ENCODE measurements at regions not wholly inside any gene's neighbourhood (a gene's known extent, or its start where the extent isn't known, plus 50 kb on each side); places are given as distances from the start of the nearest gene placed in this dataset.

DNA sequence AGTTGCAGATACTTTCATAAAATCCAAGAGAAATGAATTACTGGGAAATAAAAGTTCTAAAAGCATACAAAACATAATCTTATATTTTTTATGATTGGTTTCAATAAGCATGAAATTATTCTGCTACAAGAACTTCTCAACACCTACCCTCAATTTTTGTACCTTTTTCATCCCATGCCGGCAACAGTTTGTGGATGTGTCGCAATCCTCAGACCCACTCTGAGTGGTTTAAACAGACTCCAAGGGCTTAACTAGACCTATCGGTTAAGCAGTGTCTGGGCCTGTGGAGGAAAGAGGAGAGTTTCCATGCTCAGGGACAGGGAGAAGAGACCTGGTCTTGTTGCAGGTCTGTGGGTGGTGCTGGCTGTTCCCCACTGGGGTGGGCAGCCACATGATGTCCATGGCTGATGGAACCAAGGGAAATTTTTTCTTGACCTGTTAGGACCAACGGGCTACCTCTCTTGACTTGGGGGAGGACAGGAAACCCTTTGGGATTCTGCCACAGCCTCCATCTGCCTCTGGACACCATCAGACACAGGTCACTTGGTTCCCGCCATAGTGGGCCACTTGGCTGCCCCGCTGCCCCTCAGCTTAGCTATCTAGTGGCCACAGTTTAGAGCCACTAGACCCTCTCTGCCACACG, 81.1 kb upstream of the CLDN14 start:
- no peak for DNase-seq
- Mint-ChIP-seq H3K27ac (no peak overlapping the region), H3K4me3 (no peak overlapping the region), H3K9me3 (ENCODE audit: low read depth) (no peaks in the 10 kb centered on the region), H3K27me3 (peaks cover 11% of the 10 kb centered on the region), H3K4me1 (no peaks in the 10 kb centered on the region), H3K36me3 (ENCODE audit: low read depth) (no peaks in the 10 kb centered on the region)
- ATAC-seq = no peak
- ChIA-PET POLR2A (no interaction called here), CTCF (no interaction called here)
- intact Hi-C loops (cut with DNase I, micrococcal nuclease) = no loop called here

DNA sequence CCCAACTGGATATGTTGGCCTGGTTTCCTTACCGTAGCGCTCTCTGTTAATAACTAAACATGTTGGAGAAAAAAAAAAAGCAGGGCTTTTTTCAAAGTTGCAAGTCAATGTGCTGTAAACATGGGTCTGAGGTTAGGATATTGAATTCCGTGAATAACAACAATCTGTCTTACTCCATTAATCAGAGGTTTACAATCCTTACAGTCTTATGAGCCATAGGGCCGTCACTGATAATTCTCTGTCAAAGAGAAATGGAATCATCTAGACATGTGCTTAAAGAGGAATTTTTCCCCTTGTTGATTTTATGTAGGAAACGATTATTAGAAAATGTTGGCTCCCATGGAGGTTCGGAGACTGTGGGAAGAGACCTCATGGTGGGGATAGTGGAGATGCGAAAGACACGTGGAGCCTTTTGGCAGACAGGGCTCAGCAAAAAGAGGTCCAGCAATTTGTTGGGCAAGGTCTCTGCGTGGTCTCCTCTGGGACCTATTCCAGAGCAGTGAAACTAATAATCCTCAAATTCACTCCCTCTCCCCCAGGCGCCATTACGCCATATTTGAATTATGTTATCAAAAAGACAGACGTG, 83.5 kb upstream of the CLDN14 start:
- intact Hi-C loops (cut with DNase I, micrococcal nuclease) = no loop called here
- DNase-seq (no peak), ATAC-seq (no peak)
- ChIA-PET POLR2A (no interaction called here), CTCF (no interaction called here)
- H3K27me3 Mint-ChIP-seq = peaks cover 13% of the 10 kb centered on the region
- no peak overlapping the region for H3K27ac Mint-ChIP-seq
- H3K36me3 Mint-ChIP-seq (ENCODE audit: low read depth) = no peaks in the 10 kb centered on the region
- H3K9me3 Mint-ChIP-seq (ENCODE audit: low read depth) = no peaks in the 10 kb centered on the region
- no peak overlapping the region for H3K4me3 Mint-ChIP-seq
- H3K4me1 Mint-ChIP-seq = no peaks in the 10 kb centered on the region

GRCh38 chr21:36564647-36565046, 84.7 kb upstream of the CLDN14 start:
- DNase-seq (no peak), ATAC-seq (no peak)
- Mint-ChIP-seq H3K4me1 (no peaks in the 10 kb centered on the region), H3K4me3 (no peak overlapping the region), H3K36me3 (ENCODE audit: low read depth) (no peaks in the 10 kb centered on the region), H3K27ac (no peak overlapping the region), H3K9me3 (ENCODE audit: low read depth) (no peaks in the 10 kb centered on the region), H3K27me3 (peaks cover 13% of the 10 kb centered on the region)
- CTCF ChIA-PET = no interaction called here
- intact Hi-C loops (cut with DNase I, micrococcal nuclease) = no loop called here
- POLR2A ChIA-PET = no interaction called here

GRCh38 chr21:36565540-36565939, 85.6 kb upstream of the CLDN14 start:
- ChIA-PET CTCF (interaction anchor here (0.6 kb wide), 1 partner anchor 841 kb away, joined by 3 read pairs; no protein-coding TSS in a partner anchor), POLR2A (no interaction called here)
- no peaks in the 10 kb centered on the region for H3K9me3 Mint-ChIP-seq (ENCODE audit: low read depth)
- no peak for ATAC-seq
- intact Hi-C loops (cut with DNase I, micrococcal nuclease) = no loop called here
- H3K36me3 Mint-ChIP-seq (ENCODE audit: low read depth) = no peaks in the 10 kb centered on the region
- peaks cover 13% of the 10 kb centered on the region for H3K27me3 Mint-ChIP-seq
- H3K4me3 Mint-ChIP-seq = no peak overlapping the region
- DNase-seq = no peak
- no peak overlapping the region for H3K27ac Mint-ChIP-seq
- no peaks in the 10 kb centered on the region for H3K4me1 Mint-ChIP-seq

GRCh38 chr21:36566644-36567043, 86.7 kb upstream of the CLDN14 start:
- DNase-seq (no peak), ATAC-seq (no peak)
- no peak overlapping the region for H3K27ac Mint-ChIP-seq
- ChIA-PET POLR2A (no interaction called here), CTCF (interaction anchor here (0.5 to 1.3 kb wide), 2 partner anchors 31 to 64 kb away, joined by 4 read pairs; no protein-coding TSS in a partner anchor)
- no peaks in the 10 kb centered on the region for H3K9me3 Mint-ChIP-seq (ENCODE audit: low read depth)
- intact Hi-C loops (cut with DNase I, micrococcal nuclease) = no loop called here
- no peaks in the 10 kb centered on the region for H3K4me1 Mint-ChIP-seq
- H3K36me3 Mint-ChIP-seq (ENCODE audit: low read depth) = no peaks in the 10 kb centered on the region
- H3K27me3 Mint-ChIP-seq = peaks cover 10% of the 10 kb centered on the region
- no peak overlapping the region for H3K4me3 Mint-ChIP-seq

GRCh38 chr21:36567216-36567885, 87.4 kb upstream of the CLDN14 start:
- Mint-ChIP-seq H3K4me3 (no peak overlapping the region), H3K4me1 (no peaks in the 10 kb centered on the region), H3K9me3 (ENCODE audit: low read depth) (no peaks in the 10 kb centered on the region), H3K27me3 (peaks cover 10% of the 10 kb centered on the region), H3K36me3 (ENCODE audit: low read depth) (no peaks in the 10 kb centered on the region), H3K27ac (no peak overlapping the region)
- DNase-seq (no peak), ATAC-seq (no peak)
- CTCF ChIA-PET = interaction anchor here (1.3 kb wide), 1 partner anchor 63 kb away, joined by 4 read pairs; no protein-coding TSS in a partner anchor
- intact Hi-C loops (cut with DNase I, micrococcal nuclease) = no loop called here
- POLR2A ChIA-PET = no interaction called here

DNA sequence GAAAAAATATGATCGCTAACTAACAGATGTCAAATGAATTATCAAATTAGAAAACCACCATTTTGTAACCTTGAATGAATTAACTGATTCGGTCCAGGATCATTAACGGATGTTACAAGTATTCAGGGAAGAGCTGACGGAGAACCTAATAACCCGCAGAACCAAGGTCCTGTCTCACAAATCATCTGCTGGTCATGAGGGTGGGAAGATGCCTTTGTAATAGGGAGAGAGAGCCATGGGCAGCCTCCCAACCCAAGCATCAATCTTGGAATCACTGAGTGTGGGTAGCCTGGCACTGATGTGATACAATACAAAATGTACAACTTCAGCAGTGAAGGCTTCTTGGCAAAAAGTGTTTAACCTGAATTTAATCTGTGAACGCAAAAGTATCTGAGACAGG, 89.6 kb upstream of the CLDN14 start:
- H3K9me3 Mint-ChIP-seq (ENCODE audit: low read depth) = no peaks in the 10 kb centered on the region
- CTCF ChIA-PET = interaction anchor here (0.8 kb wide), 1 partner anchor 56 kb away, joined by 3 read pairs; no protein-coding TSS in a partner anchor
- no peaks in the 10 kb centered on the region for H3K4me1 Mint-ChIP-seq
- DNase-seq = no peak
- H3K4me3 Mint-ChIP-seq = no peak overlapping the region
- POLR2A ChIA-PET = no interaction called here
- intact Hi-C loops (cut with DNase I, micrococcal nuclease) = no loop called here
- H3K27me3 Mint-ChIP-seq = peaks cover 4% of the 10 kb centered on the region
- H3K36me3 Mint-ChIP-seq (ENCODE audit: low read depth) = no peaks in the 10 kb centered on the region
- no peak for ATAC-seq
- no peak overlapping the region for H3K27ac Mint-ChIP-seq

- Mint-ChIP-seq H3K4me1 (no peaks in the 10 kb centered on the region), H3K27ac (no peak overlapping the region), H3K9me3 (ENCODE audit: low read depth) (no peaks in the 10 kb centered on the region), H3K27me3 (peaks cover 4% of the 10 kb centered on the region), H3K4me3 (no peak overlapping the region), H3K36me3 (ENCODE audit: low read depth) (no peaks in the 10 kb centered on the region)
- intact Hi-C loops (cut with DNase I, micrococcal nuclease) = no loop called here
- ATAC-seq (no peak), DNase-seq (no peak)
- POLR2A ChIA-PET = no interaction called here
- CTCF ChIA-PET = no interaction called here
Observed at GRCh38 chr21:36571556-36571955, 91.6 kb upstream of the CLDN14 start.

DNA sequence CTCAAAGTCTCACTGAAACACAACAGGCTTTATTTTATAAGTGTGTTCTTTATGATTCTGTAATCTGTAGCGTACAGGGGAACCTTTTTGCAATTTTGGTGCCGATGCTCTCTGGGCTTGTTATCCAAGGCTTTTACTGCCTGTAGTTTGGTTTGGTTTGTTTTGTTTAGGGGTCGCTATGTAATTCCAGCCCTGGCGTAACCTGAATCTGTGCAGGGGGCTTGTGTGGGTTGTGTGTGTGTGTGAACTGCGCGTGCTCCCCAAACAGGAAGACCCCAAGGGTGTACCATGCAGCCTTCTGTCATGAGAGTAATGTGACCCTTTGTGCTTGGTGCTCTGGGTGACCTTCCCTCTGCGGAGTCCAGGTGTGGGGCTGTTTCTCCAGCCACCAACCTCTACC, 92.1 kb upstream of the CLDN14 start:
- Mint-ChIP-seq H3K36me3 (ENCODE audit: low read depth) (no peaks in the 10 kb centered on the region), H3K4me1 (no peaks in the 10 kb centered on the region), H3K27ac (no peak overlapping the region), H3K4me3 (no peak overlapping the region), H3K27me3 (peaks cover 3% of the 10 kb centered on the region), H3K9me3 (ENCODE audit: low read depth) (no peaks in the 10 kb centered on the region)
- intact Hi-C loops (cut with DNase I, micrococcal nuclease) = no loop called here
- ChIA-PET POLR2A (no interaction called here), CTCF (interaction anchor here (0.5 to 1.1 kb wide), 2 partner anchors 16 to 59 kb away, joined by 3 read pairs; no protein-coding TSS in a partner anchor)
- ATAC-seq = no peak
- no peak for DNase-seq

GRCh38 chr21:36575306-36575705, 95.4 kb upstream of the CLDN14 start:
- peaks cover 3% of the 10 kb centered on the region for H3K27me3 Mint-ChIP-seq
- no peak overlapping the region for H3K4me3 Mint-ChIP-seq
- CTCF ChIA-PET = interaction anchor here (0.7 kb wide), 1 partner anchor 135 kb away, joined by 3 read pairs; no protein-coding TSS in a partner anchor
- POLR2A ChIA-PET = no interaction called here
- intact Hi-C loops (cut with DNase I, micrococcal nuclease) = no loop called here
- DNase-seq = no peak
- no peak overlapping the region for H3K27ac Mint-ChIP-seq
- peaks cover 6% of the 10 kb centered on the region for H3K4me1 Mint-ChIP-seq
- ATAC-seq = no peak
- H3K36me3 Mint-ChIP-seq (ENCODE audit: low read depth) = no peaks in the 10 kb centered on the region
- no peaks in the 10 kb centered on the region for H3K9me3 Mint-ChIP-seq (ENCODE audit: low read depth)

DNA sequence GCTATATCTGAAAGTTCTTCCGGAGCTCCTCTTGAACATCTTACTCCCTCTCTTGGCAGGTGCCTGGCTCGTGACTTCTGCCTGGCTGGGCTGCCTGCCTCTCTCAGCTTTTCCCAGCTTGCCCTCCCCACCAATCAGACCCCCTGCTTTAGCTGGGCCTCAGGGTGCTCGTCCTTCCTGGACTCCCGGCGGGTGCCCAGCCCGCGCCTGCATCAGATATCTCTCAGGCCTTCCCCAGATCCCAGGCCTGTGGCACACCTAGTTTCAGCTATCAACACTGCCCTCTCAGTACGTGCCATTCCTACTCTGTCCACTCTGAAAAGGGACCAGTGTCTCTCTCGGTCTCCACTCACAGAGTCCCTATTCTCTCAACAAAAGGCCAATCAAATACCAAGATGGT, 96.5 kb upstream of the CLDN14 start:
- Mint-ChIP-seq H3K27ac (no peak overlapping the region), H3K27me3 (peaks cover 3% of the 10 kb centered on the region), H3K4me3 (no peak overlapping the region), H3K36me3 (ENCODE audit: low read depth) (no peaks in the 10 kb centered on the region), H3K9me3 (ENCODE audit: low read depth) (no peaks in the 10 kb centered on the region), H3K4me1 (peaks cover 6% of the 10 kb centered on the region)
- intact Hi-C loops (cut with DNase I, micrococcal nuclease) = no loop called here
- ChIA-PET CTCF (interaction anchor here (0.6 to 1.1 kb wide), 2 partner anchors 47 to 71 kb away, joined by 3 to 6 read pairs; no protein-coding TSS in a partner anchor), POLR2A (no interaction called here)
- ATAC-seq (no peak), DNase-seq (no peak)

DNA sequence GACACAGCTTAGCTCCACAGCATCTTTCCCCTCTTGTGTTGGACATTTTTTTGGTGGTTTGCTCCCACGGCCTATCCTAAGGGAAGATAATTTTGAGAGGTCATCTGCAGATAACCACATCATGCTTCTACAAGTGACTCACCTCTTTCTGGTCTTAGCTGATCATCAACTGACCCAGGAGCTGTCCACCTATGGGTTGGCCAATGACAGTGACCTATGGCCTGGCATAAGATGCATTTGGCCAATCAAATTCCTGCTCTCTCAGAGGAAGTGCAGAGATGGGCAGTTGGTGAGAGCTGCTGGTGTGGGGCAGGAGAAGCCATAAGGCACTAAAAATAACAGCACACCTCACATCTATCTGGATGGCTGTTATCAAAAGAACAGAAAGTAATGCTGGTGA, 100.0 kb upstream of the CLDN14 start:
- no peak for ATAC-seq

More for the DNA sequence above, 100.0 kb upstream of the CLDN14 start:
- no peaks in the 10 kb centered on the region for H3K9me3 Mint-ChIP-seq (ENCODE audit: low read depth)
- ChIA-PET POLR2A (no interaction called here), CTCF (interaction anchor here (1.1 kb wide), 1 partner anchor 10 kb away, joined by 3 read pairs; no protein-coding TSS in a partner anchor)
- H3K4me1 Mint-ChIP-seq = peaks cover 8% of the 10 kb centered on the region
- no peak overlapping the region for H3K4me3 Mint-ChIP-seq
- no peak overlapping the region for H3K27ac Mint-ChIP-seq
- H3K27me3 Mint-ChIP-seq = peaks cover 3% of the 10 kb centered on the region
- intact Hi-C loops (cut with DNase I, micrococcal nuclease) = no loop called here
- no peaks in the 10 kb centered on the region for H3K36me3 Mint-ChIP-seq (ENCODE audit: low read depth)
- no peak for DNase-seq
